Fibroblast of mammary gland (primary cell): ENCODE measurements at regions not wholly inside any gene's neighbourhood (a gene's known extent, or its start where the extent isn't known, plus 50 kb on each side); places are given as distances from the start of the nearest gene placed in this dataset.

Source experiments
- DNase-seq: peaks from one replicate; pipeline ENCODE4 v3.0.0-alpha.2; 2010; ENCODE audit warnings: low read depth
- H3K4me3 ChIP-seq: 2 replicates; pipeline ENCODE4 v1.5.1; 2011; ENCODE audit warnings: low read depth, mild to moderate bottlenecking, low read length, moderate library complexity; ENCODE audit not compliant: control insufficient read depth
- CTCF ChIP-seq: conservative IDR thresholded peaks from 2 replicates; pipeline ENCODE4 v1.5.1; 2011; ENCODE audit warnings: low read depth, low read length, inconsistent platforms; ENCODE audit not compliant: control insufficient read depth, insufficient read depth

DNA sequence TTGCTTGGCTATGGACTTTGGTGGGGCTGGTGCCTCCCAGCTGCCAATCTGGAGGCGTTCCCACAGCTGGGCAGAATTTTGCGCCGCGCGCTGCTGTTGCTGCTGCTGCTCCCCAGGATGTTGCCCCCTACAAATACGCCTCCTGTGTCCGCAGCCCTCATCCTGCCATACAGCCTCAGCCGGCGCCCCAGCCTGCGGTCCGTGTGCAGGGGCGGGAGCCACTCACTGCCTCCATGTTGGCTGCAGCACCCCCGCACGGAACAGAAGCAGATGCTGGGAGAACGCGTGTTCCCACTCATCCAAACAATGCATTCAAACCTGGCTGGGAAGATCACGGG, 197.7 kb upstream of the MCTP2 start:
- no peak for DNase-seq
- TF ChIP-seq CTCF: no peak
- no peak overlapping the region for H3K4me3 ChIP-seq

DNA sequence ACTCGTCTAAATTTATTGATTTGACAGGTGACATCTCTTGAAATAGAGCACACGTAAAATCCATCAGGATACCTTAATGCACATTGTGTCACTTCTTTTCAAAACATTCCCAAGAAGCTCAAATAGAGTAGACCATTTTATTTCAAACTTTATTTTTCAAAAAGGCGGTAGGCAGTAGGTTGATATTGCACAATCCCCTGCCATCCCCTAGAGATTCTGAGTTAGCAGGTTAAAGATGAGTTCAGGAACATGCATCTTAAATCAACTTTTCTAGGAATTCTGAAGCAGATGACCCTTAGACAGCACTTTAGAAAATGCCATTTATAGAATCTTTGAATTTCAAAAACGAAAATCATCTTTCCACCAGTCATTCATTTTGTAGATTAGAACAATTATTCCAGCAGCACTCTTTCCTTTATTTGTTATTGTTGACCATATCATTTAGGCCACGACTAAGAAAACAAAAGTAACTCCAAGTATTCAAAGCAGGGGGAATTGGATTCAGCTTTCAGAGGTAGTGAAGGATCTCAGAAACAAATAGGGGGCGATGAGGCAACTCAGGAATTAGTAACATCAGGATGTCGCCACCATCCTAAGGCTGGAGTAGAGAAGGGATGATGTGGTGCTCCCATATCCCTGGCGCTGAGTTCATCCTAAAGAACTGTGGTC, 198.2 kb upstream of the MCTP2 start:
- no peak for TF ChIP-seq CTCF
- H3K4me3 ChIP-seq: no peak overlapping the region
- no peak for DNase-seq

- H3K4me3 ChIP-seq: no peak overlapping the region
- no peak for TF ChIP-seq CTCF
- DNase-seq: no peak
These were observed 198.8 kb upstream of the MCTP2 start for GRCh38 chr15:94032571-94032970.

DNA sequence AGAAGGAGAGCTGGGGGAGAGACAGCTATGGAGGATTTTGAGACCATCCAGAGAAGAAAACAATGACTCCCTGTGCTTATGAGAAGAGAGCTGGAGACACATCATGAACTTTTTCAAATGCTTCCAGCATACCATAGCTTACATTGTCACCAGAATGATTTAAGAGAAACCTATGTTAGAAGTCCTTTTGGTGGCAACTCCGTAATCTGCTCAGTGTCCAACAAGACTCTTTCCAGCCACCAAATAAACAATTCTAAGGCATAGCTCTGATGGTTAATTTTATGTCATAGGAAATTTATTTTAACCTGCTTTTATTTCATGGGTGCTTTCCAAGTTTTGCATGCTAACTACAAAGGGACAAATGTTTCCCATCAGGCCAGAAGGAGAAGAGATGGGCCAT, 200.3 kb upstream of the MCTP2 start:
- no peak for TF ChIP-seq CTCF
- H3K4me3 ChIP-seq: no peak overlapping the region
- DNase-seq: no peak

DNA sequence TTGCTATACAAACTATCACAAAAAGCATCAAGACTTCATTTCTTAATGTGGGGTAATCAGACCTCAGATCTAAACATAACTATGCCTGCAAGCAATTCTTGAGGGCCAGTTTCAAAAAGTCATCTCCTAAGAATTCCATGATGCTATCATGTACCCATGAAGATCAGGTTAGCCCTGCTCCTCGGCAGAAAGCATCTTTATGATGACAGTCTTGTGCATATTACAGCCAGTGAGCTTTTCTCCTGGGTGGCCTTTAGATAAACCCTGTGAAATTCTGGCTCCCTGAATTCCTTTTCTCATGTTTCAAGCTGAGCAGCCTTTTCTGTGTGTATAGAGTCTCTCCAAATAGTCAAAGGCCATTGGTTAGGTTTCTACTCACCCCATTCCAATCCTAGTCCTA, 201.9 kb upstream of the MCTP2 start:
- H3K4me3 ChIP-seq: no peak overlapping the region
- no peak for DNase-seq
- no peak for TF ChIP-seq CTCF

DNA sequence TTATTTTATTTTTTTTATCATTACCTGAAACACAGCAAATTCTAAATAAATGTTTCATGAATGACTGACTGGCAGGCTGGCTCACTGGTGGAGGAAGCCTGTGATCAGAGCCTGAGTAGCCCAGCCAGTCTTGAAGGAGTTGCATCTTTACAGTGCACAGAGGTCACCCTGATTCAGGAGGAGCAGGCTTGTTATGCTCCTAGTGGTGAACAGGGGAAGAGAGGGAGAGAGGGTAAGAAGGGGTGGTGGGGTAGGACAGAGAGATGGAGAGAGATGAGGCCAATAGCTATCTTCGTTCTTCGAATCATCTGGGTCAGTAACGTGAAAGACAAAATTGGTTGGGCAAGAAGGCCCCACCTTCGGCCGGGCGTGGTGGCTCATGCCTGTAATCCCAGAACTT, 202.6 kb upstream of the MCTP2 start:
- DNase-seq: no peak
- no peak for TF ChIP-seq CTCF
- H3K4me3 ChIP-seq: no peak overlapping the region

- no peak for TF ChIP-seq CTCF
- no peak overlapping the region for H3K4me3 ChIP-seq
- DNase-seq: no peak
These were observed 203.2 kb upstream of the MCTP2 start for GRCh38 chr15:94028121-94028520.
